Peyer's patch (tissue), 4 donors: ENCODE measurements at regions not wholly inside any gene's neighbourhood (a gene's known extent, or its start where the extent isn't known, plus 50 kb on each side); places are given as distances from the start of the nearest gene placed in this dataset.

Experiments used
- DNase-seq, 3 donors: peaks; one replicate each; pipeline ENCODE4 v3.0.0-alpha.2; 2017 to 2019
- H3K27ac ChIP-seq, 4 donors: fragments of 200-600 bp; sonication (generic); one replicate each; pipeline ENCODE4 v1.5.1; 2016 to 2019
- H3K27me3 ChIP-seq, 2 donors: fragments of 200-600 bp; sonication (generic); one replicate each; pipeline ENCODE4 v1.5.1; 2019
- H3K36me3 ChIP-seq, 3 donors: fragments of 200-600 bp; sonication (generic); one replicate each; pipeline ENCODE4 v1.5.1; 2016 to 2019
- H3K4me1 ChIP-seq, 4 donors: fragments of 200-600 bp; sonication (generic); one replicate each; pipeline ENCODE4 v1.5.1; 2016 to 2019
- H3K4me3 ChIP-seq, 4 donors: fragments of 200-600 bp; sonication (generic); 1 replicate in 3 of 4; 2 replicates in 1 of 4; pipeline ENCODE4 v1.5.1; 2016 to 2019; ENCODE audit warnings: mild to moderate bottlenecking in 1 of 4
- H3K9me3 ChIP-seq, 4 donors: fragments of 200-600 bp; sonication (generic); one replicate each; pipeline ENCODE4 v1.5.1; 2016 to 2019; ENCODE audit warnings: mild to moderate bottlenecking in 1 of 4
- POLR2A ChIP-seq, 2 donors: fragments of 450-650 bp; IDR thresholded peaks; one replicate each; pipeline ENCODE4 v1.5.1; 2017; ENCODE audit warnings: antibody characterized with exemption in 2 of 2, mild to moderate bottlenecking in 2 of 2, moderate library complexity in 2 of 2
- TF ChIP-seq, protein P1 (sequence below), 6 experiments: fragments of 450-650 bp in 4 of 6; fragments of 200-600 bp in 2 of 6; sonication (generic) in 1 of 6; IDR thresholded peaks; one replicate each; pipeline ENCODE4 v1.5.1; 2017 to 2019; ENCODE audit warnings: antibody characterized with exemption in 6 of 6, mild to moderate bottlenecking in 3 of 6, moderate library complexity in 1 of 6

DNA sequence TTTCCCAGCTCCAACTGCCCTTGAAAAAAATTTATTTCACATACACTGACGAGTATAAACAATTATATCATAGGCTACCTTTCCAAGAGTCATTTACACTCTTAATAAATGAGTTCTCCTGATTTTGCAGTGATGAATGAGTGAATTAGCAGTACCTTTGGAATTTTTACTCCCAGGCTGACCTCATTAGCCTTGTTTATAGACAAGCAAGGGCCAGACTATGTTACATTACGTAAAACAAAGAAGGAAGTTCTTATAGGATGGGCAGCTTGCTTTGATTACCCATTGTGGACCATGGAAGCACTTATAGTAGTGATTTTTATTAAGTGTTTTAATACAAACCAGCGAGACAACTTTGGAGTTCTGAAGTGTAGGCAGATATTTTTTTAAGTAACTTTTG lies 112.9 kb upstream of the C1QTNF7 start:
- TF ChIP-seq, protein P1, sequence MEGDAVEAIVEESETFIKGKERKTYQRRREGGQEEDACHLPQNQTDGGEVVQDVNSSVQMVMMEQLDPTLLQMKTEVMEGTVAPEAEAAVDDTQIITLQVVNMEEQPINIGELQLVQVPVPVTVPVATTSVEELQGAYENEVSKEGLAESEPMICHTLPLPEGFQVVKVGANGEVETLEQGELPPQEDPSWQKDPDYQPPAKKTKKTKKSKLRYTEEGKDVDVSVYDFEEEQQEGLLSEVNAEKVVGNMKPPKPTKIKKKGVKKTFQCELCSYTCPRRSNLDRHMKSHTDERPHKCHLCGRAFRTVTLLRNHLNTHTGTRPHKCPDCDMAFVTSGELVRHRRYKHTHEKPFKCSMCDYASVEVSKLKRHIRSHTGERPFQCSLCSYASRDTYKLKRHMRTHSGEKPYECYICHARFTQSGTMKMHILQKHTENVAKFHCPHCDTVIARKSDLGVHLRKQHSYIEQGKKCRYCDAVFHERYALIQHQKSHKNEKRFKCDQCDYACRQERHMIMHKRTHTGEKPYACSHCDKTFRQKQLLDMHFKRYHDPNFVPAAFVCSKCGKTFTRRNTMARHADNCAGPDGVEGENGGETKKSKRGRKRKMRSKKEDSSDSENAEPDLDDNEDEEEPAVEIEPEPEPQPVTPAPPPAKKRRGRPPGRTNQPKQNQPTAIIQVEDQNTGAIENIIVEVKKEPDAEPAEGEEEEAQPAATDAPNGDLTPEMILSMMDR (IDR thresholded peaks at IDR 0.05): no peak
- TF ChIP-seq POLR2A (IDR thresholded peaks at IDR 0.05): no peak
- Histone ChIP-seq H3K9me3 (no peaks in the 10 kb centered on the region), H3K4me3 (no peak overlapping the region), H3K27me3 (no peaks in the 10 kb centered on the region), H3K4me1 (no peaks in the 10 kb centered on the region), H3K27ac (no peak overlapping the region), H3K36me3 (no peaks in the 10 kb centered on the region)
- DNase-seq: no peak

DNA sequence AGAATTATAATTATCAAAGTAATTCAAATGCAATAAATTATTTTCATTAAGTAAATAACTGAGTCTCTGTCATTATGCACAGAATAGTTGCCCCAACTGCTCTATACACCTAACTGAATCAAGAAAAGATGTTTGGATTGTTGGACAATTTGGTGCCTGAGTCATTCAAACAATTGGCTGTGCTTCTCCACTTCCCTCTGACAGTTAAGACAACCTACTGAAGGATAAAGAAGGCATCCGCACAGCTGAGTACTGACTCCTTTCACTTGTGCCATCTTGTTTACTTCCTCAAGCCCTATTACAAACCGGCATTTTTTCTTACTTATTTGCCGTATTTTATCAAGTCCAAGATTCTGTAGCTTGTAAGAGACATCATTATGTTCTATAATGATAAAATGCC lies 110.6 kb upstream of the C1QTNF7 start:
- no peaks in the 10 kb centered on the region for H3K4me1 ChIP-seq
- H3K4me3 ChIP-seq: no peak overlapping the region
- no peaks in the 10 kb centered on the region for H3K27me3 ChIP-seq
- TF ChIP-seq, protein P1 (IDR thresholded peaks at IDR 0.05): no peak
- TF ChIP-seq POLR2A (IDR thresholded peaks at IDR 0.05): no peak
- no peak for DNase-seq
- no peak overlapping the region for H3K27ac ChIP-seq
- H3K9me3 ChIP-seq: no peaks in the 10 kb centered on the region
- H3K36me3 ChIP-seq: no peaks in the 10 kb centered on the region

GRCh38 chr4:15318621-15319348 lies 109.0 kb upstream of the C1QTNF7 start:
- no peak for DNase-seq
- Histone ChIP-seq H3K27me3 (no peaks in the 10 kb centered on the region), H3K36me3 (no peaks in the 10 kb centered on the region), H3K27ac (no peak overlapping the region), H3K9me3 (no peaks in the 10 kb centered on the region), H3K4me1 (no peaks in the 10 kb centered on the region), H3K4me3 (no peak overlapping the region)
- TF ChIP-seq, protein P1 (IDR thresholded peaks at IDR 0.05): no peak
- no peak for TF ChIP-seq POLR2A (IDR thresholded peaks at IDR 0.05)

DNA sequence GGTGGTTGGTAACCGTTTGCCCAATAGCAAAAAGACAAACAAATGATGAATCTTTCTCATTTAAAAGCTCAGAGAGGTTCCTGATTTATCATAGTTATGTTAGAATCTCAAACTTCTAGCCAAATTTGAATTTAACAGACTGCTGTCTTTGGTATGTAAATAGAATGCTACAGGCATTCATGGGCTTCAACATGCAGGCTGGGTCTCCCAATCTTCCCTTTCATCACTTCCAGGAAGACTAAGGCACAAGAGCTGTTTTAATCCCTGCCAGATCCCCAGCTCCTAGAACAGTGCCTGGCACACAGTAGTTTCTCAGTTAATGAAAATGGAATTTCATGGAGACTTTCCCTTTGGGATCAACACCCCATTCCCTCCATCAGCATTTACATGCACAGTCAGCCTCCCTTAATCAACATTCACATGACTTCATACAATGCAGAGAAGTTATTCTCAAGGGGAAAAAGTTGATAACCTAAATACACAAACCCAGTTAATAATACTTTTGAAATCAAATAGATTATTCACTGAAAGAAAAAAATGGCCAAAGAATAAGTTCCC lies 107.6 kb upstream of the C1QTNF7 start:
- TF ChIP-seq POLR2A (IDR thresholded peaks at IDR 0.05): no peak
- TF ChIP-seq, protein P1 (IDR thresholded peaks at IDR 0.05): no peak
- no peaks in the 10 kb centered on the region for H3K36me3 ChIP-seq
- no peaks in the 10 kb centered on the region for H3K4me1 ChIP-seq
- H3K27ac ChIP-seq: no peak overlapping the region
- no peak for DNase-seq
- no peaks in the 10 kb centered on the region for H3K27me3 ChIP-seq
- H3K9me3 ChIP-seq: no peaks in the 10 kb centered on the region
- no peak overlapping the region for H3K4me3 ChIP-seq

- H3K27ac ChIP-seq: no peak overlapping the region
- no peak for DNase-seq
- H3K4me1 ChIP-seq: no peaks in the 10 kb centered on the region
- no peak overlapping the region for H3K4me3 ChIP-seq
- TF ChIP-seq, protein P1 (IDR thresholded peaks at IDR 0.05): no peak
- no peak for TF ChIP-seq POLR2A (IDR thresholded peaks at IDR 0.05)
- no peaks in the 10 kb centered on the region for H3K9me3 ChIP-seq
- no peaks in the 10 kb centered on the region for H3K27me3 ChIP-seq
- H3K36me3 ChIP-seq: no peaks in the 10 kb centered on the region
Observed at GRCh38 chr4:15322006-15322405, 105.8 kb upstream of the C1QTNF7 start.
